ENCODE measurements at regions not wholly inside any gene's neighbourhood (a gene's known extent, or its start where the extent isn't known, plus 50 kb on each side); places are given as distances from the start of the nearest gene placed in this dataset.

- Histone ChIP-seq H3K27me3 (ENCODE audit: insufficient read depth, low read length) (no peaks in the 10 kb centered on the region), H3K27ac (ENCODE audit: low read length) (no peak overlapping the region), H3K9ac (ENCODE audit: low read depth, low read length) (no peak overlapping the region), H3K36me3 (ENCODE audit: insufficient read depth, low read depth, low read length) (no peaks in the 10 kb centered on the region), H3K4me1 (ENCODE audit: insufficient read depth, low read length) (no peaks in the 10 kb centered on the region), H3K9me3 (ENCODE audit: insufficient read depth, low read depth, low read length) (no peaks in the 10 kb centered on the region), H3K4me3 (ENCODE audit: low read length) (no peak overlapping the region)
Measured at GRCh38 chr1:60762911-60763310, 319.4 kb upstream of the NFIA start.

GRCh38 chr1:60762176-60762575 lies 320.2 kb upstream of the NFIA start:
- Histone ChIP-seq H3K4me3 (ENCODE audit: low read length) (no peak overlapping the region), H3K27ac (ENCODE audit: low read length) (no peak overlapping the region), H3K4me1 (ENCODE audit: insufficient read depth, low read length) (no peaks in the 10 kb centered on the region), H3K9ac (ENCODE audit: low read depth, low read length) (no peak overlapping the region), H3K27me3 (ENCODE audit: insufficient read depth, low read length) (no peaks in the 10 kb centered on the region), H3K36me3 (ENCODE audit: insufficient read depth, low read depth, low read length) (no peaks in the 10 kb centered on the region), H3K9me3 (ENCODE audit: insufficient read depth, low read depth, low read length) (no peaks in the 10 kb centered on the region)

- no peak overlapping the region for H3K9ac ChIP-seq (ENCODE audit: low read depth, low read length)
- no peaks in the 10 kb centered on the region for H3K4me1 ChIP-seq (ENCODE audit: insufficient read depth, low read length)
- H3K4me3 ChIP-seq (ENCODE audit: low read length): no peak overlapping the region
- no peak overlapping the region for H3K27ac ChIP-seq (ENCODE audit: low read length)
- no peaks in the 10 kb centered on the region for H3K9me3 ChIP-seq (ENCODE audit: insufficient read depth, low read depth, low read length)
- no peaks in the 10 kb centered on the region for H3K36me3 ChIP-seq (ENCODE audit: insufficient read depth, low read depth, low read length)
- H3K27me3 ChIP-seq (ENCODE audit: insufficient read depth, low read length): no peaks in the 10 kb centered on the region
Measured at GRCh38 chr1:60759291-60759690, 323.1 kb upstream of the NFIA start.

- Histone ChIP-seq H3K4me1 (ENCODE audit: insufficient read depth, low read length) (no peaks in the 10 kb centered on the region), H3K9me3 (ENCODE audit: insufficient read depth, low read depth, low read length) (no peaks in the 10 kb centered on the region), H3K27ac (ENCODE audit: low read length) (no peak overlapping the region), H3K27me3 (ENCODE audit: insufficient read depth, low read length) (no peaks in the 10 kb centered on the region), H3K36me3 (ENCODE audit: insufficient read depth, low read depth, low read length) (no peaks in the 10 kb centered on the region), H3K9ac (ENCODE audit: low read depth, low read length) (no peak overlapping the region), H3K4me3 (ENCODE audit: low read length) (no peak overlapping the region)
Measured at GRCh38 chr1:60757485-60757884, 324.9 kb upstream of the NFIA start.

- Histone ChIP-seq H3K9ac (ENCODE audit: low read depth, low read length) (no peak overlapping the region), H3K27me3 (ENCODE audit: insufficient read depth, low read length) (no peaks in the 10 kb centered on the region), H3K9me3 (ENCODE audit: insufficient read depth, low read depth, low read length) (no peaks in the 10 kb centered on the region), H3K4me1 (ENCODE audit: insufficient read depth, low read length) (no peaks in the 10 kb centered on the region), H3K4me3 (ENCODE audit: low read length) (no peak overlapping the region), H3K36me3 (ENCODE audit: insufficient read depth, low read depth, low read length) (no peaks in the 10 kb centered on the region), H3K27ac (ENCODE audit: low read length) (no peak overlapping the region)
Measured at GRCh38 chr1:60753036-60753900, 329.1 kb upstream of the NFIA start.

- H3K4me1 ChIP-seq (ENCODE audit: insufficient read depth, low read length): no peaks in the 10 kb centered on the region
- H3K9me3 ChIP-seq (ENCODE audit: insufficient read depth, low read depth, low read length): no peaks in the 10 kb centered on the region
- no peak overlapping the region for H3K4me3 ChIP-seq (ENCODE audit: low read length)
- H3K36me3 ChIP-seq (ENCODE audit: insufficient read depth, low read depth, low read length): no peaks in the 10 kb centered on the region
- no peaks in the 10 kb centered on the region for H3K27me3 ChIP-seq (ENCODE audit: insufficient read depth, low read length)
- no peak overlapping the region for H3K9ac ChIP-seq (ENCODE audit: low read depth, low read length)
- H3K27ac ChIP-seq (ENCODE audit: low read length): no peak overlapping the region
Measured at GRCh38 chr1:60751306-60751705, 331.1 kb upstream of the NFIA start.

- Histone ChIP-seq H3K36me3 (ENCODE audit: insufficient read depth, low read depth, low read length) (no peaks in the 10 kb centered on the region), H3K9me3 (ENCODE audit: insufficient read depth, low read depth, low read length) (no peaks in the 10 kb centered on the region), H3K9ac (ENCODE audit: low read depth, low read length) (no peak overlapping the region), H3K4me1 (ENCODE audit: insufficient read depth, low read length) (no peaks in the 10 kb centered on the region), H3K27me3 (ENCODE audit: insufficient read depth, low read length) (no peaks in the 10 kb centered on the region), H3K27ac (ENCODE audit: low read length) (no peak overlapping the region), H3K4me3 (ENCODE audit: low read length) (no peak overlapping the region)
Measured at GRCh38 chr1:60747353-60747752, 335.0 kb upstream of the NFIA start.

- H3K4me1 ChIP-seq (ENCODE audit: insufficient read depth, low read length): no peaks in the 10 kb centered on the region
- no peak overlapping the region for H3K4me3 ChIP-seq (ENCODE audit: low read length)
- no peak overlapping the region for H3K9ac ChIP-seq (ENCODE audit: low read depth, low read length)
- H3K27me3 ChIP-seq (ENCODE audit: insufficient read depth, low read length): no peaks in the 10 kb centered on the region
- H3K36me3 ChIP-seq (ENCODE audit: insufficient read depth, low read depth, low read length): no peaks in the 10 kb centered on the region
- no peak overlapping the region for H3K27ac ChIP-seq (ENCODE audit: low read length)
- H3K9me3 ChIP-seq (ENCODE audit: insufficient read depth, low read depth, low read length): no peaks in the 10 kb centered on the region
Measured at GRCh38 chr1:60746278-60746791, 336.0 kb upstream of the NFIA start.

- no peak overlapping the region for H3K4me3 ChIP-seq (ENCODE audit: low read length)
- no peaks in the 10 kb centered on the region for H3K4me1 ChIP-seq (ENCODE audit: insufficient read depth, low read length)
- H3K9ac ChIP-seq (ENCODE audit: low read depth, low read length): no peak overlapping the region
- no peaks in the 10 kb centered on the region for H3K27me3 ChIP-seq (ENCODE audit: insufficient read depth, low read length)
- no peaks in the 10 kb centered on the region for H3K36me3 ChIP-seq (ENCODE audit: insufficient read depth, low read depth, low read length)
- no peak overlapping the region for H3K27ac ChIP-seq (ENCODE audit: low read length)
- no peaks in the 10 kb centered on the region for H3K9me3 ChIP-seq (ENCODE audit: insufficient read depth, low read depth, low read length)
Measured at GRCh38 chr1:60745484-60745883, 336.9 kb upstream of the NFIA start.

- H3K27ac ChIP-seq (ENCODE audit: low read length): no peak overlapping the region
- H3K36me3 ChIP-seq (ENCODE audit: insufficient read depth, low read depth, low read length): no peaks in the 10 kb centered on the region
- no peak overlapping the region for H3K9ac ChIP-seq (ENCODE audit: low read depth, low read length)
- H3K9me3 ChIP-seq (ENCODE audit: insufficient read depth, low read depth, low read length): no peaks in the 10 kb centered on the region
- H3K27me3 ChIP-seq (ENCODE audit: insufficient read depth, low read length): no peaks in the 10 kb centered on the region
- no peaks in the 10 kb centered on the region for H3K4me1 ChIP-seq (ENCODE audit: insufficient read depth, low read length)
- no peak overlapping the region for H3K4me3 ChIP-seq (ENCODE audit: low read length)
Measured at GRCh38 chr1:60742339-60742738, 340.0 kb upstream of the NFIA start.

GRCh38 chr1:60740154-60740553 lies 342.2 kb upstream of the NFIA start:
- H3K9ac ChIP-seq (ENCODE audit: low read depth, low read length): no peak overlapping the region
- H3K4me1 ChIP-seq (ENCODE audit: insufficient read depth, low read length): no peaks in the 10 kb centered on the region
- no peaks in the 10 kb centered on the region for H3K36me3 ChIP-seq (ENCODE audit: insufficient read depth, low read depth, low read length)
- no peak overlapping the region for H3K27ac ChIP-seq (ENCODE audit: low read length)
- no peak overlapping the region for H3K4me3 ChIP-seq (ENCODE audit: low read length)
- no peaks in the 10 kb centered on the region for H3K27me3 ChIP-seq (ENCODE audit: insufficient read depth, low read length)
- no peaks in the 10 kb centered on the region for H3K9me3 ChIP-seq (ENCODE audit: insufficient read depth, low read depth, low read length)

GRCh38 chr1:60739729-60740128 lies 342.6 kb upstream of the NFIA start:
- Histone ChIP-seq H3K9me3 (ENCODE audit: insufficient read depth, low read depth, low read length) (no peaks in the 10 kb centered on the region), H3K4me3 (ENCODE audit: low read length) (no peak overlapping the region), H3K27ac (ENCODE audit: low read length) (no peak overlapping the region), H3K9ac (ENCODE audit: low read depth, low read length) (no peak overlapping the region), H3K4me1 (ENCODE audit: insufficient read depth, low read length) (no peaks in the 10 kb centered on the region), H3K27me3 (ENCODE audit: insufficient read depth, low read length) (no peaks in the 10 kb centered on the region), H3K36me3 (ENCODE audit: insufficient read depth, low read depth, low read length) (no peaks in the 10 kb centered on the region)

Data from iPS-20b (cell line).